Upper lobe of left lung (tissue), 4 donors: ENCODE measurements at regions not wholly inside any gene's neighbourhood (a gene's known extent, or its start where the extent isn't known, plus 50 kb on each side); places are given as distances from the start of the nearest gene placed in this dataset.

ENCODE experiments used
- CTCF ChIP-seq, 6 experiments: fragments of 450-650 bp in 4 of 6; fragments of 200-600 bp in 2 of 6; sonication (generic) in 2 of 6; IDR thresholded peaks; one replicate each; pipeline ENCODE4 v1.5.1; 2016 to 2019; ENCODE audit warnings: antibody characterized with exemption in 6 of 6
- EP300 ChIP-seq, 4 donors: sonication (generic); formaldehyde crosslinking; IDR thresholded peaks; one replicate each; pipeline ENCODE4 v1.5.1; 2017; ENCODE audit warnings: antibody characterized with exemption in 4 of 4, control low read depth in 2 of 4
- POLR2A ChIP-seq, 4 donors: fragments of 450-650 bp; IDR thresholded peaks; one replicate each; pipeline ENCODE4 v1.5.1; 2016 to 2017; ENCODE audit warnings: antibody characterized with exemption in 4 of 4, mild to moderate bottlenecking in 2 of 4
- POLR2AphosphoS5 ChIP-seq, 2 donors: sonication (generic); formaldehyde crosslinking; IDR thresholded peaks; one replicate each; pipeline ENCODE4 v1.5.1; 2017; ENCODE audit warnings: antibody characterized with exemption in 2 of 2

GRCh38 chr20:53671370-53671769, 77.7 kb upstream of the ZNF217 start:
- TF ChIP-seq CTCF (IDR thresholded peaks at IDR 0.05) (no peak), POLR2A (IDR thresholded peaks at IDR 0.05) (no peak), EP300 (IDR thresholded peaks at IDR 0.05) (no peak), POLR2AphosphoS5 (IDR thresholded peaks at IDR 0.05) (no peak)
